Effector CD8-positive, alpha-beta T cell (primary cell): ENCODE measurements at regions not wholly inside any gene's neighbourhood (a gene's known extent, or its start where the extent isn't known, plus 50 kb on each side); places are given as distances from the start of the nearest gene placed in this dataset.
"Not testable (repeated sequence)": the region's sequence is repeated elsewhere in the genome, so short reads cannot be mapped to it uniquely, and the experiment has no call there.

ENCODE experiments used
- DNase-seq: peaks from one replicate; lab custom pipeline; 2025; lab: John Stamatoyannopoulos, UW

DNA sequence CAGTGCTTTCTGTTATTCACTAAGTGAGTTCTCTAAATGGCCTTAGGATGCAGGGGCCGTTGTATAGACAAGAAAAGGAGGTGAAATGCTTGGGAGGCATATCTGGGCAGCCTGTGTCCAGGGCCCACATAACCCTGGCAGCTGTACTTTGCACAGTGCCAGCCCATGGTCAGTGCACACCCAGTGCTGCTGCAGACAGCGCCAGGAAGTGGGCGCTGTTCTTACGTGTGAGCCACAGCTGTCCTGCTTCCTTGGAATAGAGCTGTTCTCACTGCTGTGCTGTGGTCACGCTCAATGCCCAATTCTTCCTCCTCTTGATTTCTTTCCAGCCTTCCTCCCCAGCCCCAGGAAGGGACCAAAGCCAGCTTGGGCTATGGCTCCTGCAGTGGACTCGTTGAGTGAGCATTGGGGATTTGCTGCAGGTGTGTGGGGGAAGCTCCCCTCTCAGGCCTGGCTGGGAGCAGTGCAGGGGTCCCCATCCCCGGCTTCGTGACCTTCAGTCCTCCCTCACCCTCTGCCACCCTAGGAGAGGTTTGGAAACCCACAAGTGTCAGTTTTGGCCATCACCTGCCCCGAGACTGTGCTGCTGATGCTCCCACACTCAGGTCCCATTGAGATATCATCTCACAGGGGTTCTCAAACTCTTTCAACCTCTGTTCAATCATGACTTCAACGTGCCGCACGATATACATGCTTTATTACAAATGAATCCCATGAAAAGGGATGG, 246.8 kb upstream of the EXOC2 start:
- DNase-seq = no peak

DNA sequence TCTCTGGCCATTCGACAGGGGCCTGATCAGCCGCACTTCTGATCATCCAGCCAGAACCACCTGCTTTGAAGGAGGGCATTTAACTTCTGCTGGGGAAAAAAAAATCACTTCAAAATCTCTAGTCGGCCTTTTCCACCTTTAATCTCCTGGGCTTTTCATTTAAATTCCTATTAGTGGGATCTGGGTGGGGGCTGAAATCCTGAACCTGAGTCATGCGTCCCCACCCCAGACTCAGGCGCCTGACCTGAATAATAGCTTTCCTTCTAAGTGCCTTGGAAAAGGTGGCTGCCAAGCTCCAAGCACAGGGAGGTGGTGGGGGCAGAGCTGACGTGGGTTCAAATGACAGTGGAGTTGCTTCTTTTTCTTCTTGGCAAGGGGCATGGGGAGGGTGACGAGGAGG, 246.0 kb upstream of the EXOC2 start:
- DNase-seq = no peak

DNA sequence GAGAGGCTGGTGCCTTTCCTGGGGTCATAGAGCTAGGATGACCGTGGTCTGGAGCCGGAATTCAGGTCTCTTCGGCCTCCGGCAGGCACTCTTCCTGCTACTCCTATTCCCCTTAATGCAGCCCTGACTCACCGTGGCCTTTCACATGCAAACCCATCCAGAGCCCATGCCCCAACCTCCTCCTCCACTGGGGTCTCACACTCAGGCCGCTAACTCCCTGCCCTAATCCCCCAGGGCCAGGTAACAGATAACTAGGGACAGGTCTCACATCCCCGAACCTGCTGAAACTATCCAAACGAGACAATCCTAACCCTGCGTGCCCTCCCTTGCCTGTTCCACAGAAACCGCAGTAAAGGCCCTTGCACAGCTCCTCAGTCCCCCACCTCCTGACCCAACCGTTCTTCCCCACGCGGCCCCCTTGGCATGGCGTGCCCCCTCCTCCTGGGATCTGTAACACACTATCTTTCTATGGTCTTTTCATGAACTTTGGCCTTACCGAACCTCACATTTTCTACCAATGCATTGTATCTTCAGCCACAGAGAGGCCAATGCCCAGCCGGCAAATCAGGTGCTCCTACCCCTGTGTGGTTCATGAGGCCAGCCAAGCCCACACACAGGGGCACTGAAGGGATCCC, 245.4 kb upstream of the EXOC2 start:
- DNase-seq = no peak

DNA sequence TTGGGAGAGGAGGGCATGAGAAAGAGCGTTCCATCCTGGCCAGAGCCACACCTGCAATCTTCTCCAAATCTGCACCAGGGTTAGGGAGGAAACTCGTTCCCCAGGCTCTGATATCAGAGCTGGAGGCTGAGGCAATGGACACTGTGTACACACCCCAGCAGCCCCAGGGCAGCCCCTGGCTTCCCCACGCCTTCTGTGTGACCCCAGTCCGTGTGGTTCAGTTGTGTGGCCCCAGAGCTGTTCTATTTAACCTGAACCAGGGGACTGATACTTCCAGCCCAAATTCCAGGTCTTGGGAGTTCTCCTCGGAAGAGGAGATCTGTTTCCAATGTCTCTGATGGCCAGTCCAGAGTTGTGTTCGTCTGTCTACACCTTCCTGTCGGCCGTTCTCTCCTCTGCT, 242.6 kb upstream of the EXOC2 start:
- DNase-seq = no peak

DNA sequence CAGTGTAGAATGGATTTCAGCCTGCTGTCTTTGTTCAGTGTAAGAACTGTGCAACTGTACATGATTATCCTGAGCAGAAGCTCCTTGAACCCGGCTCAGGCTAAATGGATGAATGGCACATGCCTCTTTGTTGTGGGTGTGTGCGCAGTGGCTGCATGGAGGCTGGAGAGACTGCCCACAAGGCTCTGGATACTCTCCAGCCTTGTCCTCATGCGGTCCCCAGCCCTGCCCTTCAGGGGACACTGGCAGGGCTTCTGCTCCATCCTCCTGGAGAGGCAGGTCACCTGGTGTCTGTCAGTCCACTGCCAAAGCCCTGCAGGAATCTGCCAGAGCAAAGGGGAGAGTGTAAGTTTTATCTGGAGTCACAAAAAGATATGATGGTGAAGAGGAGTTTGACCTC, 241.7 kb upstream of the EXOC2 start:
- no peak for DNase-seq

DNA sequence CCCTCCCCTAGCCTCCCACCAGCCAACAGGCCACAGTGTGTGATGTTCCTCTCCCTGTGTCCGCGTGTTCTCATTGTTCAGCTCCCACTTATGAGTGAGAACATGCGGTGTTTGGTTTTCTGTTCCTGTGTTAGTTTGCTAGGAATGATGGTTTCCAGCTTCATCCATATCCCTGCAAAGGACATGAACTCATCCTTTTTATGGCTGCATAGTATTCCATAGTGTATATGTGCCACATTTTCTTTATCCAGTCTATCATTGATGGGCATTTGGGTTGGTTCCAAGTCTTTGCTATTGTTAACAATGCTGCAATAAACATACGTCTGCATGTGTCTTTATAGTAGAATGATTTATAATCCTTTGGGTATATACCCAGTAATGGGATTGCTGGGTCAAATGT, 239.0 kb upstream of the EXOC2 start:
- DNase-seq = not testable (repeated sequence)

DNA sequence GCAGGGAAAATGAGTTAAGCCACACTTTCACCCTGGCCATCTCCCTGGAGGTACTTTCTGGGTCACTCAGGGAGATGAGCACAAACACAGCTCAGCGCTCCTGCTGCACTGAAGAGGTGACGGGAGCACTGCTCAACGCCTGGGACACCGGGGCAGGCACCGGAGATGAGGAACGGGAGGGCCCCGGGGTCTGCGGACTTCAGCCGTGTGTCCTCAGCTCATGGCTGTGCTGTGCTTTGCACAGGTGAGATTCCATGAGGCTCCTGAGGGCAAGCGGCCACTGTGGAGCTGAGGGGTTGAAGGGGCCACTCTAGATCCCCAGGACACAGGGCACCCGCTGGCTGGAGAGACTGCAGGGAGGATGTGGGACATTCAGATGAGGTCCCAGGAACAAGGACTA, 234.2 kb upstream of the EXOC2 start:
- DNase-seq = no peak

DNA sequence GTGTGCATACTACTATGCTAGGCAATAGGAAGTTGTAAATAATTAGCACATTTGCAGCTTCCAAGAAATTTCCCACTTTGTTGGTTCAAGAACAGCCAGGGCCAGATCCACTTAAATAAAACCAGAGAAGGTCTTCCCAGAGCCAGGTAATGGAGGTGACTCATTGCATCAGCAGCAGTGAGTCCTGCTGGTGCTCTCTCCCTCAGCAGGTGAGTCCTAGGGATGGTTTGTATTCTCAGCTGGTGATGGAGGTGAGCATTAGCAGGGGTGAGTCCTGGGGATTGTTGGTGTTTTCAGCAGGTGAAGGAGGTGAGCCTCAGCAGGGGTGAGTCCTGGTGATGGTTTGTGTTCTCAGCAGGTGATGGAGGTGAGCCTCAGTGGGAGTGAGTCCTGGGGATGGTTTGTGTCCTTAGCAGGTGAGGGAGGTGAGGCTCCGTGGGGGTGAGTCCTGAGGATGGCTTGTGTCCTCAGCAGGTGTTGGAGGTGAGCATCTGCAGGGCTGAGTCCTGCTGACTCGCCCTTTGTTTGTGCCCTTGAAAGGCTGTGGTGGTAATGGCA, 232.8 kb upstream of the EXOC2 start:
- no peak for DNase-seq

DNA sequence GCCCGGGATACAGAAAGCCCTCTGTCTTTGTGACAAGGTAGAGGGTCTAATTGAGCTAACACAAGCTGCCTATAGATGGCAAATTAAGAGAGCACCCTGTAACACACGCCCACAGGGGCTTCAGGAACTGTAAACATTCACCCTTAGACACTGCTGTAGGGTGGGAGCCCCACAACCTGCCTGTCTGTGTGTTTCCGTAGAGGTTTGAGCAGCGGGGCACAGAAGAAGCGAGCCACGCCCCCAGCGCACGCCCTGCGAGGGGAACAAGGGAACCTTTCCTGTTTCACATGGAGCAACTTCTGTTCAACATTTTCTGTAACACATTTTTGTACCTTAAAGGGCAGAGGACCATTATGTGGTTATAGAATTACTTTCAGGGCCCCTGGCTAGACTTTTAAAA, 231.7 kb upstream of the EXOC2 start:
- DNase-seq = no peak

DNA sequence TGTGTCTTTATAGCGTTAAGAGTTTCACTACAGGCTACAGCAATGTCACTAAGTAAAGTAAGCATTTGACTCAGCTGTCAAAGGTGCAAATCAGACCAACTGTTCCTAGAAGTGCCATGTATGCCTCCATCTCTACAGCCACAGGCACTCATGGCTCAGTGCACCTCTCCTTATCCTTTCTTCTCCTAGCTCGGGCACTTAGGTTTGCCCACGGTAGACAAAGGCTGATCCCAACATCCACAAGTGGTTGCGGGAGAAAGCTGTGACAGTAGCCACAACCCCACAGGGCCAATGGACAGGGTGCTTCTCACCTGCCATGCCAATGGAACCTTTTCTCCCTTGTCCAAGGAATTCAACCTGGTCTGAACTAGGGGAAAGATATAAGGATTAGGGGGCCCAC, 228.5 kb upstream of the EXOC2 start:
- DNase-seq = no peak

DNA sequence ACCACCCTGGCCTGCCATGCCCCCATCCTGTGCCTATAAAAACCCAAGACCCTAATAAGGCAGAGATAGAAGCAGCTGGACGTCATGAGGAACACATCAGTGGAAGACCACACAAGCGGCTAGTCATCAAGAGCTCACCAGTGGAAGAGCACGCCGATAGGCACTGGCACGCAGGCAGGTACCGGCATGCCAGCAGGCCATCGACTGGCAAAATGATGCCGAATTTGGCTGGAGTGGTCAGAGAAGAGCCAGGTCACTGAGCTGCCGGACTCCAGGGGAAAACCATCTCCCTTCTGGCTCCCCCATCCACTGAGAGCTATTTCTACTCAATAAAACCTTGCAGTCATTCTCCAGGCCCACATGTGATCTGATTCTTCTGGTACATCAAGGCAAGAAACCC, 227.6 kb upstream of the EXOC2 start:
- DNase-seq = no peak

DNA sequence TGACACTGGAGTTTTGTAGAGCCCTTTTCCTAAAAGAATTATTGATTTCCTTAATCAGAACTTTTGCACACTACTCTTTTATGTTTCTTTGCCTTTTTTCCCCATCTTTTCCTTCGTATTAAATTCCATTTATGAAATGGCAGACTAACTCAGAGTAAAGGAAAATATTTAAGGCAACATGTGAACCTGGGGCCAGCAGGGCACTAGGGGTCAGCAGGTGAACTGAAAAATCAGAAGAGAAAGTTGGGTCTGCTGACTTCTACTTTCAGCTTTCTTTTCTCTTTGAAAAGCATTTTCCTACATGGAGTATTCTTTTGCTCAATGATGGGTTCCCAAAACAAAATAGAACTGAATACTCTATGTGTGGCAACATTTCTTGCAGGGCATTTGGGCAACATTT, 226.6 kb upstream of the EXOC2 start:
- DNase-seq = no peak

DNA sequence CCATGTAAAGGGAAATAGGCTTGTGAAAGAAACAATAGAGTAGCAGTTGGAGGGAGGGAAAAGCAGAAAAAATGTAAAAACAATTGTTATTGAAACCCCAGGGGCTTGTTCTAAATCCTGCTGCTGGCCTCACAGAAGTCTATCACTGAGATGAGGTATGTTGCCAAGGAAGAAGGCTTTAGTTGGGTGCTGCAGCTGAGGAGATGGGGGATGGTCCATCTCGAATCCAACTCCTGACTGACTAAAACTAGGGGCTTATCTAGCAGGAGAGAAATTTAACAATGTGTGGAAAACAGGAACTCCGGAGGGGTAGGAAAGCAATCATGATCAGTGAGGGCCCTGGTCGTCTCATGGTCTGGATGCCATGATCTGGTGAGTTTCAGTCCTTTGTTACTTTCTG, 225.0 kb upstream of the EXOC2 start:
- no peak for DNase-seq

DNA sequence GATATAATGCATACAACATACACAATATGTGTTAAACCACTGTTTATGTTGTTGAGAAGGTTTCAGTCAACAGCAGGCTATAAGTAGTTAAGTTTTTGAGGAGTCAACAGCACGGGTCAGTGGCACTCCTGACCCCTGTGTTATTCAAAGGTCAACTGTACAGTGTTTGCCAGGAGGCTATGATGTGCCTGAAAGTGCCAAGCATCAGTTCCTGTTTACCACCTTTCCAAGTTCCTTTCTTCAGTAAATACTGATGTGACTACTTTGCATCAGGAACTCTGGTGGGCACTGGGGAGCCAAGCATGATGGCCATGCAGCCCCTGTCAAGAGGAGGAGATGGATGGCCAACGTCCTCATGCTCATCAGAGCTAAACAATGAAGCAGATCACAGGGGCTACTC, 224.4 kb upstream of the EXOC2 start:
- DNase-seq = no peak

DNA sequence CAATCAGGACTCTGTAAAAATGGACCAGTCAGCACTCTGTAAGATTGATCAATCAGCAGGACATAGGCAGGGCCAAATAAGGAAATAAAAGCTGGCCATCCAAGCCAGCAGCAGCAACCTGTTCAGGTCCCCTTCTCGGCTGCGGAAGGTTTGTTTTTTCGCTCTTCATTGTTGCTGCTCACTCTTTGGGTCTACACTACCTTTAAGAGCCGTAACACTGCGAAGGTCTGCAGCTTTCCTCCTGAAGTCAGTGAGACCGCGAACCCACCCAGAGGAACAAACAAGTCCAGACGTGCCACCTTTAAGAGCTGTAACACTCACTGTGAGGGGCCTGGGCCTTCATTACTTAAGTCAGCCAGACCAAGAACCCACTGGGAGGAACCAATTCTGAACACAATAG, 223.2 kb upstream of the EXOC2 start:
- no peak for DNase-seq

DNA sequence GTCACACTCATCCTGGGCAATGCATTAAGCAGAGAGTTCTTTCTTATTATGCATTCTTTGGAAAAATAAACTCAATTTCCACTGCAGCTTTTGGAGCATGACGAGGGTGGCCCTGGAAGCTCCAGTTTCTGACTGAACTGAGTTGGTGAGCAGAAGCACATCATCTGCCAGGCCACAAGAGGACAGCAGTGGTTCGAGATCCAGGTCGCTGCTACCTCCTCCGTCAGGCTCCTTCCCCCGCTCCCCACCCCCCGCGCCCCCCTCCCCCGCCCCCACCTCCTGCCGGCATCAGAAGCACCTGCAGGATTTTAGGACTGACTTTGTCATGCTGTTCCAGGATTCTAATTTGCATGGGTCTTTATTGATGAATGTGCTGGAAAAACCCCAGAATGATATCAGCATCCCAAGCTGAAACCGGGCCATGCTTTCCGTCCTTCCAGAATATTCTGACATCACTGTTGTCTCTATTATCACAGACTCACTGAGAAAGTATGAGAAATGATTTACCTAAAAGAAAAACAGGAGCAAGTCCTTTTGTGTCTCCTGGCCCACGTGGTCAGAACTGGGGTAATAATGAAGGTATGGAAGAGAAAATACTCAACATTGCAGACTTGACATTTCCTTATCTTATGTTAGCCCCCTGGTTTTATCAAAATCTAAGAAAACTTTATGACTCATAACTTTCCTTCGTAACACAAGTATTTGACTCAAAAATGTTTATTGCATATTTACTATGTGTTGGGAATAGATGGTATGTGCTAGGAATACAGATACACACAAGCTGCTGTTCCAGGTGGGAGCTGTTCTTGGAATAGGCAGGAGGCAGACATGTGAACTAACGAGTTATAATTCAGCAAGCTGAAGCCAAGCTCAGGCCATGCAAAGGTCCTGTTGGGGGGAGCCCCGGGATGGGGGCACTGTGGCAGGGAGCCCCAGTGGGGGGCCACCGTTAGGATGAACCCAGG, 220.2 kb upstream of the EXOC2 start:
- no peak for DNase-seq

DNA sequence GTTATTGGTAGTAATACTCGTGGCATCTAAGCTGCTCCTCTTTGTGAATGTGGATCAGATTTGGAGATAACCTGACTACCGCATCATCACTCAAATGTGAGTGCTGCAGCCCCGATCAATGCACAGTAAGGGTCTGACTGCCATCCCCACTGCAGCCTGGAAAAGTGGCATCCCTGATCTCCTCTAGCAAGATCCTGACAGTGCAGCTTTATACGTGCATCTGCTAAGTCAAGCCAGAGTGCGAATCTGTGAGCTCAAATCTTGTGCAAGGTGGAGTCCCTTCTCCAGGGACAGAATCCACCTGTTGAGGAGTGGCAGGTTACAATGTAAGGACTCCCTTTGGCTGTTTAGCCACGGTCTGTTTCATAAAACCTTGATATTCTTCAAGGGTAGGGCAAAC, 215.0 kb upstream of the EXOC2 start:
- DNase-seq = no peak

DNA sequence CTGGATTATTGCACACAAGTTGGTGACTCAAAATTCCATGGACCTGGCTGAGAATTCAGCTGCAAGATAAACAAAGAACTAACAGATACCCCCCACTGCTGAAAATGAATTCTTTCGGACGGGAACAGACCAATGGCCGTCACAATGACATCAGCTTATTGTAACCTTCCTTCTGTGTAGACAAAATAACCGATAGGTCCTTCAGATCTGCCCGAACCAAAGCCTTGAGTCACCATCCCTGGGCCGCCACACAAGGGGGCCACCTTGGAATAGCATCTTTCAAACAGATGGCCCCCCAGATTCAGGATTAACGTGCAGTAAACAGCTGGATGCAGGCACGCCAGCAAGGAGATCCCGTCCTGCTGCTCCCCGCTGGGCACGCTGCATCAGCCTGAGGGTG, 214.0 kb upstream of the EXOC2 start:
- no peak for DNase-seq

DNA sequence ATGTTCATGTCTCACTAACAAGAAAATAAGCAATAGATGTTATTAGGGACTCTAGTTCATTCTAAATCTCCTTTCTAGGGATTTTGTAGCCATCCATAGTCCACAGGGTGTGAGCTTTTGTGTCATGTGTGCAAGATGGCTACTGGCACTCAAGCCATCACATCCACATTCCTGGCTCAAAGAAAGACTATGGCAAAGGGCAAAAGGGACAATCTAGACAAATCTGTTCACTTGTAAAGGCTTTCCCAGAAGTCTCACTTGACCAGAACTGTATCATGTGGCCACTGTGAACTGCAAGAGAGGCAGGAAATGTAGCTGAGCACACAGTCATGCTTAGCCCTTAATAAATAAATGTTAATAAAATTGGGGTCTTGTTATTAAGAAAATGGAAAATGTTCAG, 212.6 kb upstream of the EXOC2 start:
- no peak for DNase-seq

DNA sequence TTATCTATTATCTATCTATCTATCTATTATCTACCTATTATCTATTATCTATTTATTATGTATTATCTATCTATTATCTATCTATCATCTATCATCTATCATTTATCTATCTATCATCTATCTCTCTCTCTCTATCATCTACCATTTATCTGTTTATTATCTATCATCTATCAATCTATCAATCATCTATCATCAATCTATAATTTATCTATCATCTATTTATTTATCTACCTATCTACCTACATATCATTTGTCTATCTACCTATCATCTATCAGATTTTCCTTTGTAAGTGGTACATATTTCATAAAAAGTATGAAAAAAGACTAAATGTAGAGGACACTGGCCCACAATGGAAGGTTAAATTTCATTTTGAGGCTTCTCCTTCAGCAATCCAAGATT, 212.1 kb upstream of the EXOC2 start:
- no peak for DNase-seq

DNA sequence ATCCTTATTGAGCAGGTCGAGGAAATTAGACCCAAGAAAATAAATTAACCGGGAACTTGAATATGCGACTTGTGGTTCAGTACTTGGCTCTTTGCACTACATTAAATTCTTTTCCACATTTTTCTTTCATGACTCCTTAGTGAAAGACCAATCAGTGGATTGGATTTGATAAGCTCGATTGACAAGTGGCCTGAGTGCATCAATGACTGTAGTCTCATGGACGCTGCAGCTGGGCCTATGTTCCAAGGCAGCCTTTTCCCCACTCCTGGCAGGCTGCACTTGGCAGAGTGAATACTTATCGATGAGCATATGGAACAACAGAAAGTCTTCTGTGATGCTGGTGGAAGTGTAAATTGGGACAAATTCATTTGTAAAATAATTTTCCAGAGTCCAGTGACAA, 210.8 kb upstream of the EXOC2 start:
- no peak for DNase-seq

DNA sequence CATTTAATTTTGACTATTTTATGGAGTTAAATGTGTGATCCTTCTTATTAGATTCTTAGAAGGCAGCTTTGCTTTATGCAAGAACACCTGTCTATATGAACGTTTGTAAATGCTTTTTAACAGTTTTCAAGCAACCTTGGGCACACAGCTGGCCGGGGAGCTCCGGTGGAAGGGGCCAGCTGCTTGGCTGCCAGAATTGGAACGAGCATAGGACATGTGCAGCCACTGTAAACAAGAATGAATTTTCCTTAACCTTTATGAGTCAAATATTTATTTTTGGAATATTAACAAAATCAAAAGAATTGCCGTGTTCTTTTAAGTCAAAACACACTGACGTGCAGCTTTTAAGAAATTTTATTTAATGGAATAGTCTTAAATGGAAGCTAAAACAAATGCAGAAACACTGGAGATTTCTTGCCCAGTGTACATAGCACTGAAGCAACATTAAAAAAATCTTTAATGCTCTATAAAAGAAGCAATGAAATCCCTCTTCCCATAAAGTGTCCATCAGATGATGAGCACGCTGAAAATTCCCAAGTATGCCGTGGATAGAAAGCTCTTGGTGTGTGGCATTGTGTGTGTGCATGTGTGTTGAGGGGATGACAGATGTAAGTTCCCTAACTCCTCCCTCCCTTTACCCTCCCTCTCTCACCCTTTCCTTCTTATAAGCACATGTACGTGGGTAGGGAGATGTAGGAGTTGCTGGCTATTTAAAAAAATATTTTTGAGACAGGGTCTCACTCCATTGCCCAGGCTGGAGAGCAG, 208.9 kb upstream of the EXOC2 start:
- DNase-seq = no peak
